Adrenal gland (tissue), 5 donors: ENCODE measurements at regions not wholly inside any gene's neighbourhood (a gene's known extent, or its start where the extent isn't known, plus 50 kb on each side); places are given as distances from the start of the nearest gene placed in this dataset.

ENCODE experiments used
- POLR2A ChIP-seq, 2 donors: fragments of 450-650 bp; IDR thresholded peaks; one replicate each; pipeline ENCODE4 v1.6.1; 2017; ENCODE audit warnings: antibody characterized with exemption in 2 of 2, mild to moderate bottlenecking in 2 of 2, moderate library complexity in 1 of 2
- TF ChIP-seq, protein P1 (sequence below), 6 experiments: fragments of 450-650 bp in 4 of 6; fragments of 200-600 bp in 2 of 6; sonication (generic) in 1 of 6; IDR thresholded peaks; 1 replicate in 5 of 6; 2 replicates in 1 of 6; pipeline versions ENCODE4 v1.5.1 to v1.8.0; 2016 to 2021; ENCODE audit warnings: antibody characterized with exemption in 6 of 6, mild to moderate bottlenecking in 2 of 6, moderate library complexity in 1 of 6
- donor health status: DM: no; HTN: no; CAD: no.

DNA sequence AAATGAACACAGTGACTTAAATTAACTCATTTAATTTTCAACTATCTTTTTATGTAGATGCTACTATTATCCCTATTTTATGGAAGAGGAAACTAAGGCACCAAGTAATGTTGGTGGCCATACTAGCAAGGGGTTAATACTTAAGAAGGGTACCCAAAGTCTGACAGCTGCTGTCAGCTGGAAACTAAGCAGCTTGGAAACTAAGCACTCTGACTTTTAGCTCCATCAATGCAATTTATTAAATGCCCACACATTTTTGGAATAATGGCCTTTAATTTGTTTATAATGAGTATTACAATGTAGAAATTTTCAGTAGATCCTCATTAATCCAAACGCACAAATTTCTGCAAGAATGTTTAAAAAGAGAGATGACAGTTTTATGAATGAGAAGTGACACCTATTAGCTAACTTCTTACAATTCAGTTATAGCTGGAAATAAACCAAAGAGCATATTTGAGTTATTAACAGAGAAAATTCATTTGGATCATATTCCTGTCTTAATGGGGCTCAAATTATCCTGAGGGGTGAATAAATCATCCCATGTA, 483.1 kb upstream of the MBL2 start:
- TF ChIP-seq, protein P1, sequence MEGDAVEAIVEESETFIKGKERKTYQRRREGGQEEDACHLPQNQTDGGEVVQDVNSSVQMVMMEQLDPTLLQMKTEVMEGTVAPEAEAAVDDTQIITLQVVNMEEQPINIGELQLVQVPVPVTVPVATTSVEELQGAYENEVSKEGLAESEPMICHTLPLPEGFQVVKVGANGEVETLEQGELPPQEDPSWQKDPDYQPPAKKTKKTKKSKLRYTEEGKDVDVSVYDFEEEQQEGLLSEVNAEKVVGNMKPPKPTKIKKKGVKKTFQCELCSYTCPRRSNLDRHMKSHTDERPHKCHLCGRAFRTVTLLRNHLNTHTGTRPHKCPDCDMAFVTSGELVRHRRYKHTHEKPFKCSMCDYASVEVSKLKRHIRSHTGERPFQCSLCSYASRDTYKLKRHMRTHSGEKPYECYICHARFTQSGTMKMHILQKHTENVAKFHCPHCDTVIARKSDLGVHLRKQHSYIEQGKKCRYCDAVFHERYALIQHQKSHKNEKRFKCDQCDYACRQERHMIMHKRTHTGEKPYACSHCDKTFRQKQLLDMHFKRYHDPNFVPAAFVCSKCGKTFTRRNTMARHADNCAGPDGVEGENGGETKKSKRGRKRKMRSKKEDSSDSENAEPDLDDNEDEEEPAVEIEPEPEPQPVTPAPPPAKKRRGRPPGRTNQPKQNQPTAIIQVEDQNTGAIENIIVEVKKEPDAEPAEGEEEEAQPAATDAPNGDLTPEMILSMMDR (IDR thresholded peaks at IDR 0.05), result no peak
- TF ChIP-seq POLR2A (IDR thresholded peaks at IDR 0.05), result no peak
